GM23338 (cell line): ENCODE measurements at regions not wholly inside any gene's neighbourhood (a gene's known extent, or its start where the extent isn't known, plus 50 kb on each side); places are given as distances from the start of the nearest gene placed in this dataset.

Experiments used
- EZH2 ChIP-seq: fragments of 200-600 bp; sonication (generic); IDR thresholded peaks from one replicate; pipeline ENCODE4 v1.8.0; 2017; ENCODE audit warnings: antibody characterized with exemption, mild to moderate bottlenecking, low read depth; ENCODE audit not compliant: unreplicated experiment
- EZH2phosphoT487 ChIP-seq: fragments of 200-600 bp; sonication (generic); IDR thresholded peaks from one replicate; pipeline ENCODE4 v1.8.1; 2018; ENCODE audit warnings: antibody characterized with exemption; ENCODE audit not compliant: unreplicated experiment
- TF ChIP-seq, protein P1 (sequence below), 2 experiments: fragments of 200-600 bp in 1 of 2; sonication (generic) in 1 of 2; conservative IDR thresholded peaks; 2 replicates each; pipeline versions ENCODE4 v1.5.1 to v1.6.1; 2016 to 2017; ENCODE audit warnings: antibody characterized with exemption in 2 of 2, low read depth in 2 of 2, mild to moderate bottlenecking in 2 of 2, moderate library complexity in 1 of 2
- TF ChIP-seq, protein P2 (sequence below): IDR thresholded peaks from 2 replicates; pipeline ENCODE4 v1.6.1; 2016; ENCODE audit warnings: antibody characterized with exemption

DNA sequence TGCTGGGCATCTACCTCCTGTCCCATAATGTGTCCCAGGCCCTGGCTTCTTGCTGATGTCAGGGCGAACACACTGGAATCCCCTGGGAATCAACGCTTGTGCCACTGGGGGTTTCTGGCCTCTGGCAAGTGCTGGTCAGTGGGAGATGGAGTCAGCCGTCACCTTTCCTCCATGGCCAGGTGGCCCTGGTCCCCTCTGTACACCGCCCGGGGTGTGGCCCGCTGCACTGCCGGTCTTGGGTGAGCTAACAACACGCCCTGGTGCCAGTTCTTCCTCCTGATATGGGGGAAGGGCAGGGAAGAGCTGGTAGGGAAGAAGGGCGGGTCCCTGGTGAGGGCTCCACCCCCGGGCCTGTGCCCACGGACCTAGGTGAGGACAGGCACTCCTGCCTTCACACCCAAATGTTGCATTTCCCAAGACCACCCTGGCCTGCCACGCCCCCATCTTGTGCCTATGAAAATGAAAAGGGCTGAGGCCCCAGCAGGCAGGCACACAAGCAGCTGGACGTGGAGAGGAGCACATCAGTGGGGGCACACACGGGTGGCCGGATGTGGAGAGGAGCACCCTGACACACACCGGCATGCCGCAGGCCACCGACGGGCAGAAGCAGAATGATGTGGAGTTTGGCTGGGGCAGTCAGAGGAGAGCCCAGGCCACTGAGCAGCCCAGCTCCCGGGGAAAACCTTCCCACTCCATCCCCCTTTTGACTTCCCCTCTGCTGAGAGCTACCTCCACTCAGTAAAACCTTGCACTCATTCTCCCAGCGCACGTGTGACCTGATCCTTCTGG is 140.5 kb downstream of the ASB1 start:
- TF ChIP-seq, protein P1, sequence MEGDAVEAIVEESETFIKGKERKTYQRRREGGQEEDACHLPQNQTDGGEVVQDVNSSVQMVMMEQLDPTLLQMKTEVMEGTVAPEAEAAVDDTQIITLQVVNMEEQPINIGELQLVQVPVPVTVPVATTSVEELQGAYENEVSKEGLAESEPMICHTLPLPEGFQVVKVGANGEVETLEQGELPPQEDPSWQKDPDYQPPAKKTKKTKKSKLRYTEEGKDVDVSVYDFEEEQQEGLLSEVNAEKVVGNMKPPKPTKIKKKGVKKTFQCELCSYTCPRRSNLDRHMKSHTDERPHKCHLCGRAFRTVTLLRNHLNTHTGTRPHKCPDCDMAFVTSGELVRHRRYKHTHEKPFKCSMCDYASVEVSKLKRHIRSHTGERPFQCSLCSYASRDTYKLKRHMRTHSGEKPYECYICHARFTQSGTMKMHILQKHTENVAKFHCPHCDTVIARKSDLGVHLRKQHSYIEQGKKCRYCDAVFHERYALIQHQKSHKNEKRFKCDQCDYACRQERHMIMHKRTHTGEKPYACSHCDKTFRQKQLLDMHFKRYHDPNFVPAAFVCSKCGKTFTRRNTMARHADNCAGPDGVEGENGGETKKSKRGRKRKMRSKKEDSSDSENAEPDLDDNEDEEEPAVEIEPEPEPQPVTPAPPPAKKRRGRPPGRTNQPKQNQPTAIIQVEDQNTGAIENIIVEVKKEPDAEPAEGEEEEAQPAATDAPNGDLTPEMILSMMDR (conservative IDR thresholded peaks at IDR 0.05; ENCODE audit: low read depth in 2 of 2), result no peak
- no peak for TF ChIP-seq EZH2phosphoT487
- TF ChIP-seq, protein P2, sequence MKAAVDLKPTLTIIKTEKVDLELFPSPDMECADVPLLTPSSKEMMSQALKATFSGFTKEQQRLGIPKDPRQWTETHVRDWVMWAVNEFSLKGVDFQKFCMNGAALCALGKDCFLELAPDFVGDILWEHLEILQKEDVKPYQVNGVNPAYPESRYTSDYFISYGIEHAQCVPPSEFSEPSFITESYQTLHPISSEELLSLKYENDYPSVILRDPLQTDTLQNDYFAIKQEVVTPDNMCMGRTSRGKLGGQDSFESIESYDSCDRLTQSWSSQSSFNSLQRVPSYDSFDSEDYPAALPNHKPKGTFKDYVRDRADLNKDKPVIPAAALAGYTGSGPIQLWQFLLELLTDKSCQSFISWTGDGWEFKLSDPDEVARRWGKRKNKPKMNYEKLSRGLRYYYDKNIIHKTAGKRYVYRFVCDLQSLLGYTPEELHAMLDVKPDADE, result no peak
- TF ChIP-seq EZH2, result no peak
